ENCODE measurements at regions not wholly inside any gene's neighbourhood (a gene's known extent, or its start where the extent isn't known, plus 50 kb on each side); places are given as distances from the start of the nearest gene placed in this dataset.

DNA sequence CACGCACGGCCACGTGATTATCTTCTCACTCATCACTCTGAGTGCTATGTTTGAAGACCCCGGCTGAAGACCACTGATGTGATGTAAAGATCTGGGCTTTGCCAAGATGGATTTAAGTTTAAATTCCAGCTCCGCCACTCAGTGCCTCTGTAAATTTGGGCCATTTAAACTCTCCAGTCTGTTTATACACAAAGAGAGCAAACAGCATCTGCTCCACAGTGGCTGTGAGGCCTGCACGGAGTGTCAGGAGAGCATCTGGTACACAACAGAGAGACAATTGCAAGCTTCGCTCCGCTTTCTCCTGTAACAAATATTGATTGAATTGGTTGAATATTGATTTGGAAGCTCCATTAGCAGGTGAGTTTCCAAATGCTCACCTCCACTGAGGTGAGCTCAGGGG, 80.5 kb upstream of the FRMD1 start:
- Mint-ChIP-seq H3K4me3 (ENCODE audit: unreplicated experiment) (no peak overlapping the region), H3K27me3 (ENCODE audit: insufficient read depth, unreplicated experiment) (no peaks in the 10 kb centered on the region), H3K36me3 (ENCODE audit: insufficient read depth, unreplicated experiment) (no peaks in the 10 kb centered on the region), H3K27ac (ENCODE audit: unreplicated experiment) (no peak overlapping the region), H3K4me1 (ENCODE audit: low read depth, unreplicated experiment) (peaks cover 7% of the 10 kb centered on the region), H3K9me3 (ENCODE audit: unreplicated experiment) (no peaks in the 10 kb centered on the region)
- no TSS peak for BruUV-seq (replicated peaks)
- Histone ChIP-seq H3K36me3 (ENCODE audit: control insufficient read depth, insufficient read depth, low read length) (no peaks in the 10 kb centered on the region), H3K4me3 (ENCODE audit: low read depth, low read length) (no peak overlapping the region), H3K4me1 (0 out of 2 replicates have a peak, but pooled peaks cover 1% of the 10 kb centered on the region), H3K27me3 (replicated peaks; ENCODE audit: control insufficient read depth, insufficient read depth, low read length) (no peaks in the 10 kb centered on the region), H3K9me3 (no peaks in the 10 kb centered on the region)
- ChIA-PET CTCF (no interaction called here), POLR2A (no interaction called here)
- TF ChIP-seq, protein P1, sequence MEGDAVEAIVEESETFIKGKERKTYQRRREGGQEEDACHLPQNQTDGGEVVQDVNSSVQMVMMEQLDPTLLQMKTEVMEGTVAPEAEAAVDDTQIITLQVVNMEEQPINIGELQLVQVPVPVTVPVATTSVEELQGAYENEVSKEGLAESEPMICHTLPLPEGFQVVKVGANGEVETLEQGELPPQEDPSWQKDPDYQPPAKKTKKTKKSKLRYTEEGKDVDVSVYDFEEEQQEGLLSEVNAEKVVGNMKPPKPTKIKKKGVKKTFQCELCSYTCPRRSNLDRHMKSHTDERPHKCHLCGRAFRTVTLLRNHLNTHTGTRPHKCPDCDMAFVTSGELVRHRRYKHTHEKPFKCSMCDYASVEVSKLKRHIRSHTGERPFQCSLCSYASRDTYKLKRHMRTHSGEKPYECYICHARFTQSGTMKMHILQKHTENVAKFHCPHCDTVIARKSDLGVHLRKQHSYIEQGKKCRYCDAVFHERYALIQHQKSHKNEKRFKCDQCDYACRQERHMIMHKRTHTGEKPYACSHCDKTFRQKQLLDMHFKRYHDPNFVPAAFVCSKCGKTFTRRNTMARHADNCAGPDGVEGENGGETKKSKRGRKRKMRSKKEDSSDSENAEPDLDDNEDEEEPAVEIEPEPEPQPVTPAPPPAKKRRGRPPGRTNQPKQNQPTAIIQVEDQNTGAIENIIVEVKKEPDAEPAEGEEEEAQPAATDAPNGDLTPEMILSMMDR (IDR thresholded peaks at IDR 0.05; ENCODE audit: insufficient read depth in 1 of 2, low read depth in 1 of 2, low read length in 1 of 2, severe bottlenecking in 1 of 2, unreplicated experiment in 1 of 2) = no peak
- intact Hi-C loops (cut with micrococcal nuclease; ENCODE audit: unreplicated experiment) = no loop called here
- DNase-seq = no peak

DNA sequence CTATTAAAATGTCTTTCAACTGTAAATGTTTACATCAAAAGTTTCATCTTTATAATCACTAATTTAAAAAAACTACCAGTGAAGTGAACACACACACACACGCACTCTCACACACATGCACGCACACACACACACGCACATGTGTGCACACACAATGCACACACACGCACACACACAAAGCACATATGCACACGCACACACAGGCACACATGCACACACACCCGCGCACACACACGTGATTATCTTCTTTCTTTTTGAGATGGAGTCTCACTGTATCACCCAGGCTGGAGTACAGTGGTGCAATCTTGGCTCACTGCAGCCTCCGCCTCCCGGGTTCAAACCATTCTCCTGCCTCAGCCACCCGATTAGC, 80.0 kb upstream of the FRMD1 start:
- Histone ChIP-seq H3K4me1 (0 out of 2 replicates have a peak, but pooled peaks cover 4% of the 10 kb centered on the region), H3K36me3 (ENCODE audit: control insufficient read depth, insufficient read depth, low read length) (no peaks in the 10 kb centered on the region), H3K27me3 (replicated peaks; ENCODE audit: control insufficient read depth, insufficient read depth, low read length) (no peaks in the 10 kb centered on the region), H3K4me3 (ENCODE audit: low read depth, low read length) (no peak overlapping the region), H3K9me3 (no peaks in the 10 kb centered on the region)
- no peaks in the 10 kb centered on the region for H3K9me3 Mint-ChIP-seq (ENCODE audit: unreplicated experiment)
- no TSS peak for BruUV-seq (replicated peaks)
- TF ChIP-seq, protein P1 (IDR thresholded peaks at IDR 0.05; ENCODE audit: insufficient read depth in 1 of 2, low read depth in 1 of 2, low read length in 1 of 2, severe bottlenecking in 1 of 2, unreplicated experiment in 1 of 2) = no peak
- H3K27me3 Mint-ChIP-seq (ENCODE audit: insufficient read depth, unreplicated experiment) = no peaks in the 10 kb centered on the region
- H3K36me3 Mint-ChIP-seq (ENCODE audit: insufficient read depth, unreplicated experiment) = no peaks in the 10 kb centered on the region
- no peak for DNase-seq
- H3K4me1 Mint-ChIP-seq (ENCODE audit: low read depth, unreplicated experiment) = peaks cover 12% of the 10 kb centered on the region
- CTCF ChIA-PET = no interaction called here
- H3K27ac Mint-ChIP-seq (ENCODE audit: unreplicated experiment) = no peak overlapping the region
- no peak overlapping the region for H3K4me3 Mint-ChIP-seq (ENCODE audit: unreplicated experiment)
- POLR2A ChIA-PET = no interaction called here
- intact Hi-C loops (cut with micrococcal nuclease; ENCODE audit: unreplicated experiment) = no loop called here

DNA sequence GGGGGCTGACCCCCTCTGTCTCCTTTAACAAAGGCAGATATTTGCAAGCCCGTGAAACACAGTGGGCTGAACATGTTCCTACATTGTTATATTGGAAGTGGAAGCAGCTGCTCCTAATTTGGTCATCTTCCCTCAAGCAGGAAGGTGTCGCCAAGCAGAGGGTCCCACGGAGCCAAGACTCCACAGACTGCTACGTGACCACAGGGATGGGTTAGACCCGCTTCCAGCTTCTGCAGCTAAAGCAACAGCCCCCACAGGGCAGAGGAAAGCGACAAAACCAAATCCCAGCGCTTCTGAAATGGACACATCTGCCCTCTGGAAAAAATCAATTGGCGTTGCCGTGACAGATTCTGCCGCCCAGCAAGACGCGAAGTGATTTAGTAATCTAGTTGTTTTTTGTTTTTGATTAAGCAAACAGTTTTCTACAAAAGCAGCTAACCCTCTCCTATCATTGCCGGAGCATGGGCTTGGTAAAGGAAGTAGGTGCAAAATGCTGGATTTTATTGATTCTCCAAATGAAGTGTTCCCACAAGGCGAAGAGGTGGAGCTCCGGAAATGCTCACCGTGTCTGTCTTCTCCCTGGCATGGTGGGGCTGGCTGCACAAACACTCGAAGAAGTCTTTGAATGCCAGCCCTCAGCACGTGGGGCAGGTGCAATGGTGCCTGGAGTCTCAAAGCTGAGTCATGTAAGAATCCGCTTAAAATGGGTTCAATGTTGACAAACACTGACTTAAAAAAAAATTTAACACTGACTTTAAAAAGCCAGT, 79.4 kb upstream of the FRMD1 start:
- Histone ChIP-seq H3K36me3 (ENCODE audit: control insufficient read depth, insufficient read depth, low read length) (no peaks in the 10 kb centered on the region), H3K9me3 (no peaks in the 10 kb centered on the region), H3K4me3 (ENCODE audit: low read depth, low read length) (no peak overlapping the region), H3K27me3 (replicated peaks; ENCODE audit: control insufficient read depth, insufficient read depth, low read length) (no peaks in the 10 kb centered on the region), H3K4me1 (0 out of 2 replicates have a peak, but pooled peaks cover 4% of the 10 kb centered on the region)
- no TSS peak for BruUV-seq (replicated peaks)
- POLR2A ChIA-PET = no interaction called here
- Mint-ChIP-seq H3K27me3 (ENCODE audit: insufficient read depth, unreplicated experiment) (no peaks in the 10 kb centered on the region), H3K27ac (ENCODE audit: unreplicated experiment) (no peak overlapping the region), H3K36me3 (ENCODE audit: insufficient read depth, unreplicated experiment) (no peaks in the 10 kb centered on the region), H3K4me1 (ENCODE audit: low read depth, unreplicated experiment) (peaks cover 14% of the 10 kb centered on the region), H3K9me3 (ENCODE audit: unreplicated experiment) (no peaks in the 10 kb centered on the region), H3K4me3 (ENCODE audit: unreplicated experiment) (no peak overlapping the region)
- intact Hi-C loops (cut with micrococcal nuclease; ENCODE audit: unreplicated experiment) = no loop called here
- no peak for DNase-seq
- TF ChIP-seq, protein P1 (IDR thresholded peaks at IDR 0.05; ENCODE audit: insufficient read depth in 1 of 2, low read depth in 1 of 2, low read length in 1 of 2, severe bottlenecking in 1 of 2, unreplicated experiment in 1 of 2) = no peak
- CTCF ChIA-PET = no interaction called here

All from Caco-2 (cell line).